K562 (cell line): ENCODE measurements at regions not wholly inside any gene's neighbourhood (a gene's known extent, or its start where the extent isn't known, plus 50 kb on each side); places are given as distances from the start of the nearest gene placed in this dataset.

Experiments used
- CHD1 ChIP-seq: fragments of 200-600 bp; sonication (generic); IDR thresholded peaks from one replicate; pipeline ENCODE4 v1.6.1; 2012; ENCODE audit warnings: mild to moderate bottlenecking, moderate library complexity, low read length, inconsistent platforms
- KLF16 ChIP-seq: IDR thresholded peaks from 2 replicates; pipeline ENCODE4 v1.6.1; 2016; ENCODE audit warnings: antibody characterized with exemption
- MAFF ChIP-seq: IDR thresholded peaks from 2 replicates; pipeline ENCODE4 v1.6.1; 2012; ENCODE audit warnings: low read length, improper control_type of control experiment
- MTA2 ChIP-seq: fragments of 450-650 bp; IDR thresholded peaks from 2 replicates; pipeline ENCODE4 v1.6.1; 2016; ENCODE audit warnings: low read depth
- PHB ChIP-seq: fragments of 250-450 bp; sonication (Bioruptor Pico); IDR thresholded peaks from 2 replicates; pipeline ENCODE4 v1.5.0; 2021
- SMARCC2 ChIP-seq: fragments of 450-650 bp; IDR thresholded peaks from 2 replicates; pipeline ENCODE4 v1.6.1; 2017; ENCODE audit warnings: antibody characterized with exemption, moderate library complexity, mild to moderate bottlenecking, low read depth
- ZNF668 ChIP-seq: fragments of 250-450 bp; sonication (Bioruptor Pico); IDR thresholded peaks from 2 replicates; pipeline ENCODE4 v1.8.0; 2022; ENCODE audit warnings: mild to moderate bottlenecking, inconsistent platforms
- TF ChIP-seq, protein P1 (sequence below): sonication (generic); formaldehyde crosslinking; IDR thresholded peaks from 2 replicates; pipeline ENCODE4 v1.8.0; 2022; ENCODE audit warnings: mild to moderate bottlenecking, missing genetic modification reagents
- TF ChIP-seq, protein P2 (sequence below): fragments of 250-450 bp; sonication (Bioruptor Pico); IDR thresholded peaks from 2 replicates; pipeline ENCODE4 v1.5.0; 2021
- TF ChIP-seq, protein P3 (sequence below): fragments of 200-600 bp; sonication (generic); IDR thresholded peaks from one replicate; pipeline ENCODE4 v1.6.1; 2012; ENCODE audit warnings: mild to moderate bottlenecking, low read depth, low read length, inconsistent platforms
- TF ChIP-seq, protein P4 (sequence below): fragments of 250-450 bp; sonication (Bioruptor Pico); IDR thresholded peaks from 2 replicates; pipeline ENCODE4 v1.4.0; 2020
- TF ChIP-seq, protein P5 (sequence below): fragments of 450-650 bp; IDR thresholded peaks from 2 replicates; pipeline ENCODE4 v1.6.1; 2017; ENCODE audit warnings: antibody characterized with exemption

DNA sequence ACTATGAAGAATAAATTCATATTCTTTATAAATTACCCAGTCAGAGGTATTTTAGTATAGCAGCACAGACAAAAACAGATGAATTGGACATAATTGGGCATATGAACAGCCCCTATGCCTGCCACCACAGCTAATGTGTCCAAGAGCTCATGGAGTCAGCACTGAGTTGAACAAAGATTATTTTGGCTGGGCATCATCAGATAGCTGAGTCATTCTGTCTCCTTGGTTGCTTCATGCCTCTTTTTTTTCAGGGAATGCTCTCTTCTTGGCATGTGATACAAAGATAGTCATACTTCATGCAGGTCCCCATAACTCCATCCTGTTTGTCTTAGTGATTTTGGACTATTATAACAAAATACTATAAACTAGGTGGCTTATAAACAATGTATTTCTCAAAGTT, 275.6 kb downstream of the TENT5A start (continued):
- no peak for TF ChIP-seq MAFF
- TF ChIP-seq, protein P1, sequence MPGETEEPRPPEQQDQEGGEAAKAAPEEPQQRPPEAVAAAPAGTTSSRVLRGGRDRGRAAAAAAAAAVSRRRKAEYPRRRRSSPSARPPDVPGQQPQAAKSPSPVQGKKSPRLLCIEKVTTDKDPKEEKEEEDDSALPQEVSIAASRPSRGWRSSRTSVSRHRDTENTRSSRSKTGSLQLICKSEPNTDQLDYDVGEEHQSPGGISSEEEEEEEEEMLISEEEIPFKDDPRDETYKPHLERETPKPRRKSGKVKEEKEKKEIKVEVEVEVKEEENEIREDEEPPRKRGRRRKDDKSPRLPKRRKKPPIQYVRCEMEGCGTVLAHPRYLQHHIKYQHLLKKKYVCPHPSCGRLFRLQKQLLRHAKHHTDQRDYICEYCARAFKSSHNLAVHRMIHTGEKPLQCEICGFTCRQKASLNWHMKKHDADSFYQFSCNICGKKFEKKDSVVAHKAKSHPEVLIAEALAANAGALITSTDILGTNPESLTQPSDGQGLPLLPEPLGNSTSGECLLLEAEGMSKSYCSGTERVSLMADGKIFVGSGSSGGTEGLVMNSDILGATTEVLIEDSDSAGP (CRISPR knock-in tag), result no peak
- no peak for TF ChIP-seq ZNF668 (CRISPR knock-in tag)
- TF ChIP-seq, protein P2, sequence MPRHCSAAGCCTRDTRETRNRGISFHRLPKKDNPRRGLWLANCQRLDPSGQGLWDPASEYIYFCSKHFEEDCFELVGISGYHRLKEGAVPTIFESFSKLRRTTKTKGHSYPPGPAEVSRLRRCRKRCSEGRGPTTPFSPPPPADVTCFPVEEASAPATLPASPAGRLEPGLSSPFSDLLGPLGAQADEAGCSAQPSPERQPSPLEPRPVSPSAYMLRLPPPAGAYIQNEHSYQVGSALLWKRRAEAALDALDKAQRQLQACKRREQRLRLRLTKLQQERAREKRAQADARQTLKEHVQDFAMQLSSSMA (CRISPR knock-in tag), result no peak
- TF ChIP-seq, protein P3, sequence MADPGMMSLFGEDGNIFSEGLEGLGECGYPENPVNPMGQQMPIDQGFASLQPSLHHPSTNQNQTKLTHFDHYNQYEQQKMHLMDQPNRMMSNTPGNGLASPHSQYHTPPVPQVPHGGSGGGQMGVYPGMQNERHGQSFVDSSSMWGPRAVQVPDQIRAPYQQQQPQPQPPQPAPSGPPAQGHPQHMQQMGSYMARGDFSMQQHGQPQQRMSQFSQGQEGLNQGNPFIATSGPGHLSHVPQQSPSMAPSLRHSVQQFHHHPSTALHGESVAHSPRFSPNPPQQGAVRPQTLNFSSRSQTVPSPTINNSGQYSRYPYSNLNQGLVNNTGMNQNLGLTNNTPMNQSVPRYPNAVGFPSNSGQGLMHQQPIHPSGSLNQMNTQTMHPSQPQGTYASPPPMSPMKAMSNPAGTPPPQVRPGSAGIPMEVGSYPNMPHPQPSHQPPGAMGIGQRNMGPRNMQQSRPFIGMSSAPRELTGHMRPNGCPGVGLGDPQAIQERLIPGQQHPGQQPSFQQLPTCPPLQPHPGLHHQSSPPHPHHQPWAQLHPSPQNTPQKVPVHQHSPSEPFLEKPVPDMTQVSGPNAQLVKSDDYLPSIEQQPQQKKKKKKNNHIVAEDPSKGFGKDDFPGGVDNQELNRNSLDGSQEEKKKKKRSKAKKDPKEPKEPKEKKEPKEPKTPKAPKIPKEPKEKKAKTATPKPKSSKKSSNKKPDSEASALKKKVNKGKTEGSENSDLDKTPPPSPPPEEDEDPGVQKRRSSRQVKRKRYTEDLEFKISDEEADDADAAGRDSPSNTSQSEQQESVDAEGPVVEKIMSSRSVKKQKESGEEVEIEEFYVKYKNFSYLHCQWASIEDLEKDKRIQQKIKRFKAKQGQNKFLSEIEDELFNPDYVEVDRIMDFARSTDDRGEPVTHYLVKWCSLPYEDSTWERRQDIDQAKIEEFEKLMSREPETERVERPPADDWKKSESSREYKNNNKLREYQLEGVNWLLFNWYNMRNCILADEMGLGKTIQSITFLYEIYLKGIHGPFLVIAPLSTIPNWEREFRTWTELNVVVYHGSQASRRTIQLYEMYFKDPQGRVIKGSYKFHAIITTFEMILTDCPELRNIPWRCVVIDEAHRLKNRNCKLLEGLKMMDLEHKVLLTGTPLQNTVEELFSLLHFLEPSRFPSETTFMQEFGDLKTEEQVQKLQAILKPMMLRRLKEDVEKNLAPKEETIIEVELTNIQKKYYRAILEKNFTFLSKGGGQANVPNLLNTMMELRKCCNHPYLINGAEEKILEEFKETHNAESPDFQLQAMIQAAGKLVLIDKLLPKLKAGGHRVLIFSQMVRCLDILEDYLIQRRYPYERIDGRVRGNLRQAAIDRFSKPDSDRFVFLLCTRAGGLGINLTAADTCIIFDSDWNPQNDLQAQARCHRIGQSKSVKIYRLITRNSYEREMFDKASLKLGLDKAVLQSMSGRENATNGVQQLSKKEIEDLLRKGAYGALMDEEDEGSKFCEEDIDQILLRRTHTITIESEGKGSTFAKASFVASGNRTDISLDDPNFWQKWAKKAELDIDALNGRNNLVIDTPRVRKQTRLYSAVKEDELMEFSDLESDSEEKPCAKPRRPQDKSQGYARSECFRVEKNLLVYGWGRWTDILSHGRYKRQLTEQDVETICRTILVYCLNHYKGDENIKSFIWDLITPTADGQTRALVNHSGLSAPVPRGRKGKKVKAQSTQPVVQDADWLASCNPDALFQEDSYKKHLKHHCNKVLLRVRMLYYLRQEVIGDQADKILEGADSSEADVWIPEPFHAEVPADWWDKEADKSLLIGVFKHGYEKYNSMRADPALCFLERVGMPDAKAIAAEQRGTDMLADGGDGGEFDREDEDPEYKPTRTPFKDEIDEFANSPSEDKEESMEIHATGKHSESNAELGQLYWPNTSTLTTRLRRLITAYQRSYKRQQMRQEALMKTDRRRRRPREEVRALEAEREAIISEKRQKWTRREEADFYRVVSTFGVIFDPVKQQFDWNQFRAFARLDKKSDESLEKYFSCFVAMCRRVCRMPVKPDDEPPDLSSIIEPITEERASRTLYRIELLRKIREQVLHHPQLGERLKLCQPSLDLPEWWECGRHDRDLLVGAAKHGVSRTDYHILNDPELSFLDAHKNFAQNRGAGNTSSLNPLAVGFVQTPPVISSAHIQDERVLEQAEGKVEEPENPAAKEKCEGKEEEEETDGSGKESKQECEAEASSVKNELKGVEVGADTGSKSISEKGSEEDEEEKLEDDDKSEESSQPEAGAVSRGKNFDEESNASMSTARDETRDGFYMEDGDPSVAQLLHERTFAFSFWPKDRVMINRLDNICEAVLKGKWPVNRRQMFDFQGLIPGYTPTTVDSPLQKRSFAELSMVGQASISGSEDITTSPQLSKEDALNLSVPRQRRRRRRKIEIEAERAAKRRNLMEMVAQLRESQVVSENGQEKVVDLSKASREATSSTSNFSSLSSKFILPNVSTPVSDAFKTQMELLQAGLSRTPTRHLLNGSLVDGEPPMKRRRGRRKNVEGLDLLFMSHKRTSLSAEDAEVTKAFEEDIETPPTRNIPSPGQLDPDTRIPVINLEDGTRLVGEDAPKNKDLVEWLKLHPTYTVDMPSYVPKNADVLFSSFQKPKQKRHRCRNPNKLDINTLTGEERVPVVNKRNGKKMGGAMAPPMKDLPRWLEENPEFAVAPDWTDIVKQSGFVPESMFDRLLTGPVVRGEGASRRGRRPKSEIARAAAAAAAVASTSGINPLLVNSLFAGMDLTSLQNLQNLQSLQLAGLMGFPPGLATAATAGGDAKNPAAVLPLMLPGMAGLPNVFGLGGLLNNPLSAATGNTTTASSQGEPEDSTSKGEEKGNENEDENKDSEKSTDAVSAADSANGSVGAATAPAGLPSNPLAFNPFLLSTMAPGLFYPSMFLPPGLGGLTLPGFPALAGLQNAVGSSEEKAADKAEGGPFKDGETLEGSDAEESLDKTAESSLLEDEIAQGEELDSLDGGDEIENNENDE, result no peak
- TF ChIP-seq KLF16, result no peak
- no peak for TF ChIP-seq CHD1
- TF ChIP-seq, protein P4, sequence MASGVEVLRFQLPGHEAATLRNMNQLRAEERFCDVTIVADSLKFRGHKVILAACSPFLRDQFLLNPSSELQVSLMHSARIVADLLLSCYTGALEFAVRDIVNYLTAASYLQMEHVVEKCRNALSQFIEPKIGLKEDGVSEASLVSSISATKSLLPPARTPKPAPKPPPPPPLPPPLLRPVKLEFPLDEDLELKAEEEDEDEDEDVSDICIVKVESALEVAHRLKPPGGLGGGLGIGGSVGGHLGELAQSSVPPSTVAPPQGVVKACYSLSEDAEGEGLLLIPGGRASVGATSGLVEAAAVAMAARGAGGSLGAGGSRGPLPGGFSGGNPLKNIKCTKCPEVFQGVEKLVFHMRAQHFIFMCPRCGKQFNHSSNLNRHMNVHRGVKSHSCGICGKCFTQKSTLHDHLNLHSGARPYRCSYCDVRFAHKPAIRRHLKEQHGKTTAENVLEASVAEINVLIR, result no peak
- TF ChIP-seq, protein P5, sequence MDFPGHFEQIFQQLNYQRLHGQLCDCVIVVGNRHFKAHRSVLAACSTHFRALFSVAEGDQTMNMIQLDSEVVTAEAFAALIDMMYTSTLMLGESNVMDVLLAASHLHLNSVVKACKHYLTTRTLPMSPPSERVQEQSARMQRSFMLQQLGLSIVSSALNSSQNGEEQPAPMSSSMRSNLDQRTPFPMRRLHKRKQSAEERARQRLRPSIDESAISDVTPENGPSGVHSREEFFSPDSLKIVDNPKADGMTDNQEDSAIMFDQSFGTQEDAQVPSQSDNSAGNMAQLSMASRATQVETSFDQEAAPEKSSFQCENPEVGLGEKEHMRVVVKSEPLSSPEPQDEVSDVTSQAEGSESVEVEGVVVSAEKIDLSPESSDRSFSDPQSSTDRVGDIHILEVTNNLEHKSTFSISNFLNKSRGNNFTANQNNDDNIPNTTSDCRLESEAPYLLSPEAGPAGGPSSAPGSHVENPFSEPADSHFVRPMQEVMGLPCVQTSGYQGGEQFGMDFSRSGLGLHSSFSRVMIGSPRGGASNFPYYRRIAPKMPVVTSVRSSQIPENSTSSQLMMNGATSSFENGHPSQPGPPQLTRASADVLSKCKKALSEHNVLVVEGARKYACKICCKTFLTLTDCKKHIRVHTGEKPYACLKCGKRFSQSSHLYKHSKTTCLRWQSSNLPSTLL, result no peak
- no peak for TF ChIP-seq MTA2
- no peak for TF ChIP-seq SMARCC2
- TF ChIP-seq PHB (CRISPR knock-in tag), result no peak
